ENCODE measurements at regions not wholly inside any gene's neighbourhood (a gene's known extent, or its start where the extent isn't known, plus 50 kb on each side); places are given as distances from the start of the nearest gene placed in this dataset.
"Not testable (repeated sequence)": the region's sequence is repeated elsewhere in the genome, so short reads cannot be mapped to it uniquely, and the experiment has no call there.

DNA sequence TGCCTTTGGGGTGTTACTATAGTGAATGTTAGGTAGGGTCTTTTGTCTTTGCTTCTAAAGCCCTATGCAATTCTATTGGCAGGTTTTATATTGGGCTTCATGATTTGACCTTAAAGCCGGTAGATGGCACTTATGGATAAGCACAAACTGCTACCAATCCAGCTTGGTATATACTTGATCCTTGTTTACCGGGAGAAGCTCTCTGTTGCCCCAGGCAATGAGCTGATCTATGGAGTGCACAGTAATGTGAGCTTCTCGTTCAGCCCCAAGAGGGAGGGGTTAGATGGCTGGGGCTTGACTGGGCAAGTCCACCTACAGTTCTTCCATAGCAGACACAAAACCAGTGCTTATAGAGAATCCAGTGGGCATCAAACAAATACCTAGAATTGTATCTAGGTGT is 287.2 kb upstream of the CT83 start:
- H3K27me3 ChIP-seq: no peaks in the 10 kb centered on the region
- H4K20me1 ChIP-seq (ENCODE audit: low read depth): no peaks in the 10 kb centered on the region
- no peaks in the 10 kb centered on the region for H3K36me3 ChIP-seq
- no peak overlapping the region for H3K9ac ChIP-seq
- Mint-ChIP-seq H3K27ac (no peak overlapping the region), H3K27me3 (ENCODE audit: insufficient read depth, low read depth) (no peaks in the 10 kb centered on the region), H3K9me3 (no peaks in the 10 kb centered on the region), H3K4me3 (no peak overlapping the region), H3K4me1 (no peaks in the 10 kb centered on the region), H3K36me3 (no peaks in the 10 kb centered on the region)
- no peaks in the 10 kb centered on the region for H3K4me1 ChIP-seq
- no peak overlapping the region for H3K4me3 ChIP-seq
- no peak overlapping the region for H3K4me2 ChIP-seq
- no peak overlapping the region for H3K27ac ChIP-seq
- no peak for DNase-seq (ENCODE audit: low spot score)
- no peaks in the 10 kb centered on the region for H3K9me3 ChIP-seq (ENCODE audit: low read depth)
- TF ChIP-seq EZH2phosphoT487 (IDR thresholded peaks at IDR 0.05) (no peak), EZH2 (IDR thresholded peaks at IDR 0.05) (no peak)
- TF ChIP-seq, protein P1, sequence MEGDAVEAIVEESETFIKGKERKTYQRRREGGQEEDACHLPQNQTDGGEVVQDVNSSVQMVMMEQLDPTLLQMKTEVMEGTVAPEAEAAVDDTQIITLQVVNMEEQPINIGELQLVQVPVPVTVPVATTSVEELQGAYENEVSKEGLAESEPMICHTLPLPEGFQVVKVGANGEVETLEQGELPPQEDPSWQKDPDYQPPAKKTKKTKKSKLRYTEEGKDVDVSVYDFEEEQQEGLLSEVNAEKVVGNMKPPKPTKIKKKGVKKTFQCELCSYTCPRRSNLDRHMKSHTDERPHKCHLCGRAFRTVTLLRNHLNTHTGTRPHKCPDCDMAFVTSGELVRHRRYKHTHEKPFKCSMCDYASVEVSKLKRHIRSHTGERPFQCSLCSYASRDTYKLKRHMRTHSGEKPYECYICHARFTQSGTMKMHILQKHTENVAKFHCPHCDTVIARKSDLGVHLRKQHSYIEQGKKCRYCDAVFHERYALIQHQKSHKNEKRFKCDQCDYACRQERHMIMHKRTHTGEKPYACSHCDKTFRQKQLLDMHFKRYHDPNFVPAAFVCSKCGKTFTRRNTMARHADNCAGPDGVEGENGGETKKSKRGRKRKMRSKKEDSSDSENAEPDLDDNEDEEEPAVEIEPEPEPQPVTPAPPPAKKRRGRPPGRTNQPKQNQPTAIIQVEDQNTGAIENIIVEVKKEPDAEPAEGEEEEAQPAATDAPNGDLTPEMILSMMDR (IDR thresholded peaks at IDR 0.05): no peak
- no peaks in the 10 kb centered on the region for H3K79me2 ChIP-seq (ENCODE audit: low read depth)
- H2AFZ ChIP-seq (replicated peaks): no peak overlapping the region
- H3F3A ChIP-seq (ENCODE audit: low read depth): no peaks in the 10 kb centered on the region

DNA sequence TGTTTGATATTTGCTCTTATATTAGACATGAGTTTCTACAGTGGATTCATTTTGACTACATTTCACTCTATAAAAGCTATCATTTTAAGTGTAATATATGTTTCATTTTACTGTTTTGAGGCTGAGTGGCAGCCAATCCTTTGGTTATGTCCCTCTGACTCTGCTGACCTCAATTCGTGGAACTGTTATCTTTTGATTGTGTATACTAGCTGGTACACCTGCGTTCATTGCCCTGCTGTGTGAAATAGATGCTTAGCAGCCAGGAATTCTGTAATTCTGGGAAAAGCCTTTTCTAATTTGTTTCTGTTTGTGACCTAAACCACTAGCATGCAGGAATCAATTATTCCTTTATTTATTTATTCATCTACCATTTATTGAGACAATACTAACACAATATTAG is 269.4 kb upstream of the CT83 start:
- no peak overlapping the region for H3K9ac ChIP-seq
- no peaks in the 10 kb centered on the region for H3K4me1 Mint-ChIP-seq
- H3K27ac ChIP-seq: no peak overlapping the region
- no peaks in the 10 kb centered on the region for H3K79me2 ChIP-seq (ENCODE audit: low read depth)
- H3K4me1 ChIP-seq: no peaks in the 10 kb centered on the region
- no peak overlapping the region for H3K4me3 ChIP-seq
- H3K27ac Mint-ChIP-seq: no peak overlapping the region
- no peaks in the 10 kb centered on the region for H3F3A ChIP-seq (ENCODE audit: low read depth)
- H3K27me3 ChIP-seq: no peaks in the 10 kb centered on the region
- no peaks in the 10 kb centered on the region for H3K36me3 ChIP-seq
- no peaks in the 10 kb centered on the region for H3K27me3 Mint-ChIP-seq (ENCODE audit: insufficient read depth, low read depth)
- H3K36me3 Mint-ChIP-seq: no peaks in the 10 kb centered on the region
- H3K9me3 Mint-ChIP-seq: no peaks in the 10 kb centered on the region
- DNase-seq (ENCODE audit: low spot score): no peak
- no peak overlapping the region for H2AFZ ChIP-seq (replicated peaks)
- TF ChIP-seq EZH2phosphoT487 (IDR thresholded peaks at IDR 0.05) (no peak), EZH2 (IDR thresholded peaks at IDR 0.05) (no peak)
- TF ChIP-seq, protein P1 (IDR thresholded peaks at IDR 0.05): no peak
- no peak overlapping the region for H3K4me2 ChIP-seq
- H4K20me1 ChIP-seq (ENCODE audit: low read depth): no peaks in the 10 kb centered on the region
- no peak overlapping the region for H3K4me3 Mint-ChIP-seq
- H3K9me3 ChIP-seq (ENCODE audit: low read depth): no peaks in the 10 kb centered on the region

DNA sequence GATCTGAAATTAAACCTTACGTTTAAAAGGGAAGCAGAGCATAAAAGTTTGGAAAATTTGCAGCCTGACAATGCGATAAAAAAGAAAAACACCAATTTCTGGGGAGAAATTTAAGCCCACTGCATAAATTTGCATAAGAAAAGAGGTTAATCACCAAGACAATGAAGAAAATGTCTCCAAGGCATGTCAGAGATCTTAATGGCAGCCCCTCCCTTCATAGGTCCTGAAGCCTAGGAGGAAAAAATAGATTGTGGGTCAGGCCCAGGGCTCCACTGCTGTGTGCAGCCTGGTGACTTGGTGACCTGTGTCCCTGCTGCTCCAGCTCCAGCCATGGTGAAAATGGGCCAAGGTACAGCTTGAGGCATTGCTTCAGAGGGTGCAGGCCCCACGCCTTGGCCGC is 264.0 kb upstream of the CT83 start:
- Histone ChIP-seq H3K9ac (no peak overlapping the region), H2AFZ (replicated peaks) (no peak overlapping the region), H3K36me3 (no peaks in the 10 kb centered on the region), H3K4me2 (no peak overlapping the region), H3K27ac (no peak overlapping the region), H3K4me1 (no peaks in the 10 kb centered on the region), H3K79me2 (ENCODE audit: low read depth) (no peaks in the 10 kb centered on the region), H3K9me3 (ENCODE audit: low read depth) (no peaks in the 10 kb centered on the region), H3F3A (ENCODE audit: low read depth) (no peaks in the 10 kb centered on the region), H3K27me3 (no peaks in the 10 kb centered on the region), H3K4me3 (no peak overlapping the region), H4K20me1 (ENCODE audit: low read depth) (no peaks in the 10 kb centered on the region)
- no peak for TF ChIP-seq EZH2phosphoT487 (IDR thresholded peaks at IDR 0.05)
- TF ChIP-seq, protein P1 (IDR thresholded peaks at IDR 0.05): no peak
- no peak for TF ChIP-seq EZH2 (IDR thresholded peaks at IDR 0.05)
- Mint-ChIP-seq H3K27ac (no peak overlapping the region), H3K4me1 (no peaks in the 10 kb centered on the region), H3K4me3 (no peak overlapping the region), H3K27me3 (ENCODE audit: insufficient read depth, low read depth) (no peaks in the 10 kb centered on the region), H3K9me3 (peaks cover 5% of the 10 kb centered on the region), H3K36me3 (no peaks in the 10 kb centered on the region)
- no peak for DNase-seq (ENCODE audit: low spot score)

DNA sequence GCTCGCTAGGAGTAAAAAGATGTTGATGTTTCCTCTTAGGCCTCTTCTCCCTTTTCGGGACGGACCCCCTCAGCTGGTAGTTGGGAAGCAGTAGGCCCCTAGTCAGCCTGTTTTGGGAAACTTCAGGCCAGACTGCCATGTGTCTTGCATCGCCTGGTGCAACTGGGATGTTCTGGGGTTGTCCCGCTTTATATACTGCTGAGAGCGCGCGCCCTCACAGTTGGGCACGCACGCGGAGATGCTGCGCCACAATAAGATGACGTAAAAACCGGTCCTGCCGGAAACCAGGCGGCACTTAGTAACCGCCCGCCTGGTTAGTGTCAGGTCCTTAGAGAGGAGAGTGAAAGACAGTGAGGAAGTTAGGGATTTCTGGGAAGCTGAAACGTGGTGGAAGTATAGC is 231.3 kb upstream of the CT83 start:
- Histone ChIP-seq H2AFZ (replicated peaks) (no peak overlapping the region), H3K4me2 (no peak overlapping the region), H3K27ac (no peak overlapping the region), H3K4me1 (no peaks in the 10 kb centered on the region), H3K9ac (no peak overlapping the region), H3K9me3 (ENCODE audit: low read depth) (no peaks in the 10 kb centered on the region), H3K79me2 (ENCODE audit: low read depth) (no peaks in the 10 kb centered on the region), H3K27me3 (no peaks in the 10 kb centered on the region), H4K20me1 (ENCODE audit: low read depth) (no peaks in the 10 kb centered on the region), H3K4me3 (no peak overlapping the region), H3F3A (ENCODE audit: low read depth) (no peaks in the 10 kb centered on the region), H3K36me3 (no peaks in the 10 kb centered on the region)
- H3K27me3 Mint-ChIP-seq (ENCODE audit: insufficient read depth, low read depth): peaks cover 2% of the 10 kb centered on the region
- no peak for DNase-seq (ENCODE audit: low spot score)
- no peaks in the 10 kb centered on the region for H3K4me1 Mint-ChIP-seq
- no peak overlapping the region for H3K4me3 Mint-ChIP-seq
- TF ChIP-seq EZH2phosphoT487 (IDR thresholded peaks at IDR 0.05): no peak
- no peak for TF ChIP-seq EZH2 (IDR thresholded peaks at IDR 0.05)
- TF ChIP-seq, protein P1 (IDR thresholded peaks at IDR 0.05): no peak
- no peaks in the 10 kb centered on the region for H3K36me3 Mint-ChIP-seq
- no peak overlapping the region for H3K27ac Mint-ChIP-seq
- H3K9me3 Mint-ChIP-seq: no peaks in the 10 kb centered on the region

DNA sequence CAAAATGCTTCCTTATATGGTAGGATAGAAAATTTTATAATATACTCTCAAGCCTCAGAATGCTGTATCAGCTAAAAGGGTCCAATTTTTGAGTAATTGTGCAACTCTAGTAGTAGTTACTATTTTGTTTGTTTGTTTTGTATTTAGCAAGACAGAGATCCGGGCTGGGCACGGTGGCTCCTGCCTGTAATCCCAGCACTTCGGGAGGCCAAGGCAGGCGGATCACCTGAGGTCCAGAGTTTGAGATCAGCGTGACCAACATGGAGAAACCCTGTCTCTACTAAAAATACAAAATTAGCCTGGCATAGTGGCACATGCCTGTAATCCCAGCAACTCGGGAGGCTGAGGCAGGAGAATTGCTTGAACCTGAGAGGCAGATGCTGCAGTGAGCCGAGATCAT is 216.8 kb upstream of the CT83 start:
- H3K36me3 Mint-ChIP-seq; H2AFZ ChIP-seq (replicated peaks); H3K4me2 ChIP-seq; H3K9ac ChIP-seq; H3F3A ChIP-seq (ENCODE audit: low read depth); H4K20me1 ChIP-seq (ENCODE audit: low read depth); H3K36me3 ChIP-seq; H3K9me3 ChIP-seq (ENCODE audit: low read depth); H3K4me1 Mint-ChIP-seq; DNase-seq (ENCODE audit: low spot score); H3K27ac ChIP-seq; H3K9me3 Mint-ChIP-seq; H3K4me3 Mint-ChIP-seq; H3K27ac Mint-ChIP-seq; H3K4me1 ChIP-seq; H3K27me3 ChIP-seq; H3K4me3 ChIP-seq; H3K27me3 Mint-ChIP-seq (ENCODE audit: insufficient read depth, low read depth); H3K79me2 ChIP-seq (ENCODE audit: low read depth): not testable (repeated sequence)

Data from neural progenitor cell (in vitro differentiated cells).